H1 (cell line): ENCODE measurements at regions not wholly inside any gene's neighbourhood (a gene's known extent, or its start where the extent isn't known, plus 50 kb on each side); places are given as distances from the start of the nearest gene placed in this dataset.

Experiments used
- CTCF ChIA-PET: fragments of 300-600 bp; sonication (Branson Sonifier 250); formaldehyde crosslinking; loops from one replicate; lab custom pipeline; 2021; ENCODE audit not compliant: partially characterized antibody; lab: Charles Lee
- POLR2A ChIA-PET: fragments of 300-600 bp; sonication (Branson Sonifier 250); formaldehyde crosslinking; loops from one replicate; lab custom pipeline; 2021; ENCODE audit warnings: inconsistent platforms; ENCODE audit not compliant: partially characterized antibody; lab: Charles Lee
- DNase-seq, 2 experiments: peaks; one replicate each; pipeline versions ENCODE4 v3.0.0 to v3.0.0-alpha.2; 2010 to 2022; ENCODE audit warnings: low spot score in 2 of 2, low read depth in 1 of 2, mixed read lengths in 1 of 2
- FAIRE-seq: peaks from 2 replicates; lab custom pipeline; 2011; peaks lifted over from hg19 to GRCh38; lab: Jason Lieb, UNC
- H2AFZ ChIP-seq: 2 replicates; pipeline ENCODE4 v1.8.1; 2012; ENCODE audit warnings: low read length, inconsistent platforms
- H2AK5ac ChIP-seq: 2 replicates; pipeline ENCODE4 v1.6.1; 2013; ENCODE audit warnings: low read depth, low read length
- H2BK120ac ChIP-seq: replicated peaks from 2 replicates; pipeline ENCODE3; 2013; ENCODE audit warnings: low read depth, low read length, inconsistent platforms
- H2BK12ac ChIP-seq: 2 replicates; pipeline ENCODE4 v1.6.1; 2013; ENCODE audit warnings: low read depth, low read length
- H2BK15ac ChIP-seq: 2 replicates; pipeline ENCODE4 v1.6.1; 2013; ENCODE audit warnings: low read length
- H2BK20ac ChIP-seq: 2 replicates; pipeline ENCODE4 v1.6.1; 2013; ENCODE audit warnings: low read length
- H2BK5ac ChIP-seq: 2 replicates; pipeline ENCODE4 v1.6.1; 2013; ENCODE audit warnings: low read depth, low read length
- H3K14ac ChIP-seq: 2 replicates; pipeline ENCODE4 v1.6.1; 2013; ENCODE audit warnings: inconsistent platforms; ENCODE audit not compliant: insufficient read length
- H3K18ac ChIP-seq: 2 replicates; pipeline ENCODE4 v1.6.1; 2013; ENCODE audit warnings: low read length; ENCODE audit errors: extremely low read depth
- H3K23ac ChIP-seq: 2 replicates; pipeline ENCODE4 v1.6.1; 2013; ENCODE audit warnings: inconsistent platforms; ENCODE audit not compliant: insufficient read length
- H3K23me2 ChIP-seq: 2 replicates; pipeline ENCODE4 v1.6.1; 2013; ENCODE audit warnings: low read depth, low read length
- H3K27ac ChIP-seq: 2 replicates; pipeline ENCODE4 v1.6.1; 2011; ENCODE audit warnings: low read depth, low read length, inconsistent platforms
- H3K27me3 ChIP-seq, 4 experiments: replicated peaks in 1 of 4; 1 replicate in 1 of 4; 2 replicates in 3 of 4; pipeline versions ENCODE4 v1.6.1 to v1.8.1; 2011 to 2013; ENCODE audit warnings: low read length in 3 of 4, mild to moderate bottlenecking in 3 of 4, inconsistent platforms in 2 of 4, mixed read lengths in 2 of 4, moderate library complexity in 1 of 4; ENCODE audit not compliant: control insufficient read depth in 3 of 4, insufficient read depth in 3 of 4; ENCODE audit errors: extremely low read depth in 1 of 4
- H3K36me3 ChIP-seq, 4 experiments: 2 replicates each; pipeline versions ENCODE4 v1.6.1 to v1.8.1; 2011 to 2013; ENCODE audit warnings: mild to moderate bottlenecking in 4 of 4, low read length in 3 of 4, moderate library complexity in 2 of 4, control low read depth in 1 of 4, inconsistent platforms in 1 of 4; ENCODE audit not compliant: insufficient read depth in 4 of 4, control insufficient read depth in 2 of 4
- H3K4ac ChIP-seq: replicated peaks from 2 replicates; pipeline ENCODE3; 2013; ENCODE audit warnings: low read length, low read depth, mixed read lengths, inconsistent platforms; ENCODE audit not compliant: insufficient read length
- H3K4me1 ChIP-seq, 4 experiments: replicated peaks in 1 of 4; 1 replicate in 1 of 4; 2 replicates in 3 of 4; pipeline versions ENCODE4 v1.6.1 to v1.8.1; 2011 to 2013; ENCODE audit warnings: low read length in 3 of 4, inconsistent platforms in 2 of 4, mixed read lengths in 1 of 4; ENCODE audit not compliant: insufficient read depth in 4 of 4, control insufficient read depth in 3 of 4
- H3K4me2 ChIP-seq, 2 experiments: 2 replicates each; pipeline versions ENCODE4 v1.6.1 to v1.8.1; 2011 to 2013; ENCODE audit warnings: low read depth in 2 of 2, low read length in 2 of 2, control low read depth in 1 of 2, inconsistent platforms in 1 of 2, mild to moderate bottlenecking in 1 of 2; ENCODE audit not compliant: insufficient read depth in 1 of 2
- H3K4me3 ChIP-seq, 4 experiments: fragments of 200-600, 300-600 bp in 1 of 4; sonication (generic), shearing (Covaris generic), sonication (Bioruptor Twin) in 1 of 4; 2 replicates each; pipeline versions ENCODE4 v1.5.1 to v1.8.1; 2011 to 2016; ENCODE audit warnings: low read length in 4 of 4, low read depth in 3 of 4, control low read depth in 2 of 4, inconsistent platforms in 2 of 4, mild to moderate bottlenecking in 2 of 4, mixed read lengths in 1 of 4, moderate library complexity in 1 of 4; ENCODE audit not compliant: insufficient read depth in 2 of 4; ENCODE audit errors: extremely low read depth in 1 of 4
- H3K56ac ChIP-seq: replicated peaks from 2 replicates; pipeline ENCODE3; 2013; ENCODE audit warnings: low read depth, mild to moderate bottlenecking, mixed read lengths, low read length, inconsistent platforms; ENCODE audit not compliant: insufficient read length
- H3K79me1 ChIP-seq: 2 replicates; pipeline ENCODE4 v1.6.1; 2013; ENCODE audit warnings: low read depth, low read length, control low read depth
- H3K79me2 ChIP-seq, 2 experiments: 2 replicates each; pipeline versions ENCODE4 v1.6.1 to v1.8.1; 2012 to 2013; ENCODE audit warnings: low read length in 2 of 2, mild to moderate bottlenecking in 2 of 2, inconsistent platforms in 1 of 2; ENCODE audit not compliant: insufficient read depth in 2 of 2, control insufficient read depth in 1 of 2
- H3K9ac ChIP-seq, 4 experiments: replicated peaks in 1 of 4; 1 replicate in 1 of 4; 2 replicates in 3 of 4; pipeline versions ENCODE4 v1.6.1 to v1.8.1; 2011 to 2013; ENCODE audit warnings: low read depth in 3 of 4, low read length in 3 of 4, control low read depth in 2 of 4, mild to moderate bottlenecking in 2 of 4, moderate library complexity in 2 of 4, inconsistent platforms in 1 of 4; ENCODE audit errors: extremely low read depth in 1 of 4
- H3K9me3 ChIP-seq, 2 experiments: 2 replicates each; pipeline versions ENCODE4 v1.6.1 to v1.8.1; 2012 to 2013; ENCODE audit warnings: mild to moderate bottlenecking in 2 of 2, moderate library complexity in 2 of 2, control low read depth in 1 of 2, inconsistent platforms in 1 of 2, low read depth in 1 of 2, low read length in 1 of 2, mixed read lengths in 1 of 2; ENCODE audit not compliant: insufficient read depth in 2 of 2
- H4K20me1 ChIP-seq, 2 experiments: replicated peaks in 1 of 2; 2 replicates each; pipeline versions ENCODE3 to v1.8.1; 2011 to 2013; ENCODE audit warnings: inconsistent platforms in 2 of 2, low read length in 2 of 2, mild to moderate bottlenecking in 1 of 2; ENCODE audit not compliant: insufficient read depth in 2 of 2, control insufficient read depth in 1 of 2
- H4K5ac ChIP-seq: 2 replicates; pipeline ENCODE4 v1.6.1; 2013; ENCODE audit warnings: low read length, low read depth, mixed read lengths, inconsistent platforms; ENCODE audit not compliant: insufficient read length
- H4K8ac ChIP-seq: 2 replicates; pipeline ENCODE4 v1.8.0; 2013; ENCODE audit warnings: mild to moderate bottlenecking, moderate library complexity, low read length, inconsistent platforms; ENCODE audit not compliant: insufficient read depth; ENCODE audit errors: extremely low read depth
- H4K91ac ChIP-seq: replicated peaks from 2 replicates; pipeline ENCODE3; 2013; ENCODE audit warnings: low read length, mixed read lengths, inconsistent platforms; ENCODE audit not compliant: insufficient read length
- GTF2F1 ChIP-seq: IDR thresholded peaks from 2 replicates; pipeline ENCODE4 v1.6.1; 2012; ENCODE audit warnings: low read depth, low read length, improper control_type of control experiment, borderline replicate concordance
- JUN ChIP-seq: IDR thresholded peaks from 2 replicates; pipeline ENCODE4 v1.6.1; 2011; ENCODE audit warnings: low read depth, mild to moderate bottlenecking, improper control_type of control experiment, low read length
- MAX ChIP-seq: IDR thresholded peaks from 2 replicates; pipeline ENCODE4 v1.6.1; 2012; ENCODE audit warnings: inconsistent platforms
- POLR2AphosphoS5 ChIP-seq: IDR thresholded peaks from 2 replicates; pipeline ENCODE4 v1.6.1; 2011; ENCODE audit warnings: low read depth, low read length
- SIRT6 ChIP-seq: IDR thresholded peaks from one replicate; pipeline ENCODE4 v1.7.1; 2012; ENCODE audit warnings: low read length, inconsistent platforms
- TEAD4 ChIP-seq: IDR thresholded peaks from 2 replicates; pipeline ENCODE4 v1.6.1; 2012; ENCODE audit warnings: low read depth, low read length, inconsistent platforms, mixed read lengths
- YY1 ChIP-seq: IDR thresholded peaks from 2 replicates; pipeline ENCODE4 v1.6.1; 2011; ENCODE audit warnings: low read depth, mild to moderate bottlenecking, low read length
- WGBS, 2 experiments: shearing (Covaris generic) in 1 of 2; methylation state at CpG; one replicate each; pipeline versions ENCODE4 v1.1.6 to v1.1.7; 2013 to 2015; ENCODE audit warnings: low lambda C conversion rate in 2 of 2, mixed read lengths in 2 of 2, inconsistent platforms in 1 of 2, low coverage in 1 of 2, missing lambda C conversion rate in 1 of 2; ENCODE audit not compliant: insufficient replicate concordance in 2 of 2, insufficient coverage in 1 of 2, insufficient read length in 1 of 2; ENCODE audit errors: extremely low coverage in 1 of 2, missing lambda C conversion rate in 1 of 2; 5-methylcytosine and 5-hydroxymethylcytosine counted together

GRCh38 chr1:63049135-63049534, 265.2 kb downstream of the ATG4C start:
- Histone ChIP-seq H3K79me1 (no peaks in the 10 kb centered on the region), H3K9me3 (no peaks in the 10 kb centered on the region), H3K23ac (no peak overlapping the region), H2BK15ac (no peak overlapping the region), H2BK20ac (no peak overlapping the region), H3K4me1 (peaks cover 0 to 2% (median under 1%) of the 10 kb centered on the region in 4 experiments; a peak in 2 of 7 replicates), H3K14ac (no peak overlapping the region), H3K9ac (no peak overlapping the region), H3K56ac (no peak overlapping the region), H4K5ac (no peak overlapping the region), H3K27me3 (no peaks in the 10 kb centered on the region), H4K91ac (no peak overlapping the region), H3K79me2 (no peaks in the 10 kb centered on the region)
- ChIA-PET POLR2A (no interaction called here), CTCF (no interaction called here)
- TF ChIP-seq MAX (no peak), SIRT6 (no peak), POLR2AphosphoS5 (no peak), JUN (no peak), YY1 (no peak), GTF2F1 (no peak), TEAD4 (no peak)
- TF ChIP-seq, all 59 proteins: peak for 0
- Histone ChIP-seq H3K36me3 (no peaks in the 10 kb centered on the region), H2AK5ac (no peak overlapping the region), H3K4me3 (no peak overlapping the region), H2BK12ac (no peak overlapping the region), H3K23me2 (no peaks in the 10 kb centered on the region), H2BK5ac (no peak overlapping the region), H4K8ac (no peak overlapping the region; the same call in 1 of the 2 replicates), H3K18ac (no peak overlapping the region), H3K4ac (no peak overlapping the region), H2AFZ (no peak overlapping the region), H2BK120ac (no peak overlapping the region), H3K27ac (no peak overlapping the region), H4K20me1 (no peaks in the 10 kb centered on the region), H3K4me2 (no peak overlapping the region)
- FAIRE-seq (no peak), DNase-seq (no peak)
- 78% methylated on average over 2 of the region's 2 CpGs; no CpG with 5 or more reads in 1 of the 2 experiments for WGBS, 2 experiments
